ENCODE measurements at regions not wholly inside any gene's neighbourhood (a gene's known extent, or its start where the extent isn't known, plus 50 kb on each side); places are given as distances from the start of the nearest gene placed in this dataset.

DNA sequence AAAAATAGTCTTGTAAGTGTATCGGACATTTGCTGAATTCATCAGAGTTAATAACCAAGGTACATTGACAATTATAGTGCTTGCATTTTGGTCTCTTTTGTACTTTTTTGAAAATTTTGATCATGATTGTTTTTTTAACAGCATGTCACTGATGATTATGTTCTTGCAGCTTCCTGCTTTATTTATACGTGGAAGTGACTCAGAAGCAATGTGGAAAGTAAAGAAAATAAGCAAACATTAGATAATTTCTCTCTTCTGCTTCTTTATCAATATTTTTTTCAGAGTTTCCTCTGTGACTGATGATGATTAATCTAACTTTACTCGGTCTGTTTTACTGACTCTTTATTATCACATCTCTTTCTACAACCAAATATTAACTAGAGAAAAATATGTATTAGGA, 1351.9 kb downstream of the REEP3 start:
- TF ChIP-seq, protein P1, sequence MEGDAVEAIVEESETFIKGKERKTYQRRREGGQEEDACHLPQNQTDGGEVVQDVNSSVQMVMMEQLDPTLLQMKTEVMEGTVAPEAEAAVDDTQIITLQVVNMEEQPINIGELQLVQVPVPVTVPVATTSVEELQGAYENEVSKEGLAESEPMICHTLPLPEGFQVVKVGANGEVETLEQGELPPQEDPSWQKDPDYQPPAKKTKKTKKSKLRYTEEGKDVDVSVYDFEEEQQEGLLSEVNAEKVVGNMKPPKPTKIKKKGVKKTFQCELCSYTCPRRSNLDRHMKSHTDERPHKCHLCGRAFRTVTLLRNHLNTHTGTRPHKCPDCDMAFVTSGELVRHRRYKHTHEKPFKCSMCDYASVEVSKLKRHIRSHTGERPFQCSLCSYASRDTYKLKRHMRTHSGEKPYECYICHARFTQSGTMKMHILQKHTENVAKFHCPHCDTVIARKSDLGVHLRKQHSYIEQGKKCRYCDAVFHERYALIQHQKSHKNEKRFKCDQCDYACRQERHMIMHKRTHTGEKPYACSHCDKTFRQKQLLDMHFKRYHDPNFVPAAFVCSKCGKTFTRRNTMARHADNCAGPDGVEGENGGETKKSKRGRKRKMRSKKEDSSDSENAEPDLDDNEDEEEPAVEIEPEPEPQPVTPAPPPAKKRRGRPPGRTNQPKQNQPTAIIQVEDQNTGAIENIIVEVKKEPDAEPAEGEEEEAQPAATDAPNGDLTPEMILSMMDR (IDR thresholded peaks at IDR 0.05; ENCODE audit: insufficient read depth in 1 of 2, low read depth in 1 of 2, low read length in 1 of 2, severe bottlenecking in 1 of 2, unreplicated experiment in 1 of 2), result no peak
- CTCF ChIA-PET, result no interaction called here
- intact Hi-C loops (cut with micrococcal nuclease; ENCODE audit: unreplicated experiment), result no loop called here
- POLR2A ChIA-PET, result no interaction called here
- Mint-ChIP-seq H3K27ac (ENCODE audit: unreplicated experiment) (no peak overlapping the region), H3K4me1 (ENCODE audit: low read depth, unreplicated experiment) (peaks cover 25% of the 10 kb centered on the region), H3K9me3 (ENCODE audit: unreplicated experiment) (peaks cover 40% of the 10 kb centered on the region), H3K4me3 (ENCODE audit: unreplicated experiment) (no peak overlapping the region), H3K27me3 (ENCODE audit: insufficient read depth, unreplicated experiment) (no peaks in the 10 kb centered on the region), H3K36me3 (ENCODE audit: insufficient read depth, unreplicated experiment) (no peaks in the 10 kb centered on the region)
- no TSS peak for BruUV-seq (replicated peaks)
- no peaks in the 10 kb centered on the region for H3K27me3 ChIP-seq (replicated peaks; ENCODE audit: control insufficient read depth, insufficient read depth, low read length)
- H3K9me3 ChIP-seq, result peaks cover 11% of the 10 kb centered on the region; the same call in 1 of the 2 replicates
- H3K36me3 ChIP-seq (ENCODE audit: control insufficient read depth, insufficient read depth, low read length), result no peaks in the 10 kb centered on the region
- DNase-seq, result no peak
- peaks cover 25% of the 10 kb centered on the region for H3K4me1 ChIP-seq
- no peak overlapping the region for H3K4me3 ChIP-seq (ENCODE audit: low read depth, low read length)

GRCh38 chr10:64873959-64874358, 1352.8 kb downstream of the REEP3 start:
- Mint-ChIP-seq H3K36me3 (ENCODE audit: insufficient read depth, unreplicated experiment) (no peaks in the 10 kb centered on the region), H3K9me3 (ENCODE audit: unreplicated experiment) (peaks cover 34% of the 10 kb centered on the region), H3K4me3 (ENCODE audit: unreplicated experiment) (no peak overlapping the region), H3K4me1 (ENCODE audit: low read depth, unreplicated experiment) (peaks cover 17% of the 10 kb centered on the region), H3K27ac (ENCODE audit: unreplicated experiment) (no peak overlapping the region), H3K27me3 (ENCODE audit: insufficient read depth, unreplicated experiment) (no peaks in the 10 kb centered on the region)
- ChIA-PET POLR2A (no interaction called here), CTCF (no interaction called here)
- TF ChIP-seq, protein P1 (IDR thresholded peaks at IDR 0.05; ENCODE audit: insufficient read depth in 1 of 2, low read depth in 1 of 2, low read length in 1 of 2, severe bottlenecking in 1 of 2, unreplicated experiment in 1 of 2), result no peak
- Histone ChIP-seq H3K27me3 (replicated peaks; ENCODE audit: control insufficient read depth, insufficient read depth, low read length) (no peaks in the 10 kb centered on the region), H3K4me3 (ENCODE audit: low read depth, low read length) (no peak overlapping the region), H3K36me3 (ENCODE audit: control insufficient read depth, insufficient read depth, low read length) (no peaks in the 10 kb centered on the region), H3K4me1 (peaks cover 16% of the 10 kb centered on the region), H3K9me3 (peaks cover 6% of the 10 kb centered on the region; the same call in 1 of the 2 replicates)
- BruUV-seq (replicated peaks), result no TSS peak
- no peak for DNase-seq
- intact Hi-C loops (cut with micrococcal nuclease; ENCODE audit: unreplicated experiment), result no loop called here

DNA sequence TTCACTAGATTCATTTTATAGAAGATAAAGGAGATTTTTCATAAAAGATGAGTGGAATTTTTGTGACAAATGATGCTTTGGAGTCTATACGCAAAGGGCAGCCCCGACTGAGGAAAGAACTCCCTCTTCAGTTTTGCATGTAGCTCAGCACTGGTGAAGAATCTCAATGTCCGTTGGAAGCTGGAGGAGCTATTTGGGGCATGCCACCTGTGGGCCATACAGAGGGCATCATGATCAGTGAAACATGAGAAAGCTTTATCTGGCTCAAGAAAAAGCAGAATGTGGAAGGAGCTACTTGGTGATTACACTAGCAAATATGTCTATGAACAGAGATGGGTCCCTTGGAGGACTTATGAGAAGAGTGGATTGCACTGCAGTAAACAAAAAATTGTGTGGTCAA, 1359.3 kb downstream of the REEP3 start:
- no peak overlapping the region for H3K4me3 ChIP-seq (ENCODE audit: low read depth, low read length)
- no peaks in the 10 kb centered on the region for H3K9me3 ChIP-seq
- no peak for DNase-seq
- no peaks in the 10 kb centered on the region for H3K9me3 Mint-ChIP-seq (ENCODE audit: unreplicated experiment)
- no TSS peak for BruUV-seq (replicated peaks)
- no peaks in the 10 kb centered on the region for H3K4me1 ChIP-seq
- H3K27ac Mint-ChIP-seq (ENCODE audit: unreplicated experiment), result no peak overlapping the region
- H3K27me3 Mint-ChIP-seq (ENCODE audit: insufficient read depth, unreplicated experiment), result no peaks in the 10 kb centered on the region
- H3K36me3 ChIP-seq (ENCODE audit: control insufficient read depth, insufficient read depth, low read length), result no peaks in the 10 kb centered on the region
- TF ChIP-seq, protein P1 (IDR thresholded peaks at IDR 0.05; ENCODE audit: insufficient read depth in 1 of 2, low read depth in 1 of 2, low read length in 1 of 2, severe bottlenecking in 1 of 2, unreplicated experiment in 1 of 2), result no peak
- POLR2A ChIA-PET, result no interaction called here
- no peak overlapping the region for H3K4me3 Mint-ChIP-seq (ENCODE audit: unreplicated experiment)
- intact Hi-C loops (cut with micrococcal nuclease; ENCODE audit: unreplicated experiment), result no loop called here
- CTCF ChIA-PET, result no interaction called here
- H3K4me1 Mint-ChIP-seq (ENCODE audit: low read depth, unreplicated experiment), result no peaks in the 10 kb centered on the region
- no peaks in the 10 kb centered on the region for H3K27me3 ChIP-seq (replicated peaks; ENCODE audit: control insufficient read depth, insufficient read depth, low read length)
- no peaks in the 10 kb centered on the region for H3K36me3 Mint-ChIP-seq (ENCODE audit: insufficient read depth, unreplicated experiment)

Measured in Caco-2 (cell line).